HCT116 (cell line): ENCODE measurements at regions not wholly inside any gene's neighbourhood (a gene's known extent, or its start where the extent isn't known, plus 50 kb on each side); places are given as distances from the start of the nearest gene placed in this dataset.

Experiments used
- ATAC-seq: fragments of 200-7000 bp; cut with Tn5 transposase; 2 replicates; pipeline ENCODE4 v1.9.1; 2020; ENCODE audit warnings: mild to moderate bottlenecking, moderate library complexity
- BruUV-seq: library from RNA; stranded (reverse); fragments of 400-500 nt; replicated peaks from 2 replicates; lab custom pipeline; 2021; lab: Mats Ljungman, UMichigan
- CTCF ChIA-PET: fragments of 300-600 bp; sonication (Branson Sonifier 250); formaldehyde crosslinking; loops from one replicate; lab custom pipeline; 2021; ENCODE audit warnings: antibody characterized with exemption; lab: Charles Lee
- POLR2A ChIA-PET: fragments of 300-600, 350-600 bp; sonication (Branson Sonifier 250); formaldehyde crosslinking; loops from one replicate; lab custom pipeline; 2021; ENCODE audit warnings: antibody characterized with exemption; lab: Charles Lee
- RAD21 ChIA-PET, 2 experiments: fragments of 300-600 bp; sonication (Branson Sonifier 250); formaldehyde crosslinking; loops; one replicate each; lab custom pipeline; 2023; ENCODE audit warnings: low total read pairs in 2 of 2; ENCODE audit not compliant: uncharacterized antibody in 2 of 2, unreplicated experiment in 2 of 2, low non-redundant PET in 1 of 2; lab: Charles Lee
- DNase-seq: peaks from one replicate; pipeline ENCODE4 v3.0.0-alpha.2; 2010; ENCODE audit warnings: low read depth, low spot score
- H2AFZ ChIP-seq: fragments of 200-600 bp; shearing (Covaris generic), sonication (generic); 2 replicates; pipeline ENCODE4 v1.6.1; 2017; ENCODE audit warnings: low read depth, mixed run types, mixed read lengths, antibody characterized with exemption, low read length; ENCODE audit not compliant: poor library complexity, severe bottlenecking
- H3K27ac ChIP-seq: 2 replicates; pipeline ENCODE4 v1.5.1; 2012; ENCODE audit warnings: low read depth, low read length
- H3K27me3 ChIP-seq: fragments of 200-600 bp; sonication (generic); 2 replicates; pipeline ENCODE4 v1.6.1; 2016; ENCODE audit warnings: mixed run types, low read length, mixed read lengths; ENCODE audit not compliant: insufficient read depth
- H3K36me3 ChIP-seq, 2 experiments: fragments of 200-500 bp in 1 of 2; fragments of 200-600 bp in 1 of 2; sonication (Bioruptor generic) in 1 of 2; sonication (generic) in 1 of 2; 2 replicates each; pipeline versions ENCODE4 v1.5.1 to v1.6.1; 2014 to 2016; ENCODE audit warnings: low read length in 2 of 2, inconsistent platforms in 1 of 2, mixed read lengths in 1 of 2, mixed run types in 1 of 2; ENCODE audit not compliant: insufficient read depth in 2 of 2, control insufficient read depth in 1 of 2
- H3K4me1 ChIP-seq, 2 experiments: fragments of 200-600 bp in 1 of 2; sonication (generic) in 1 of 2; 2 replicates each; pipeline versions ENCODE4 v1.5.1 to v1.6.1; 2012 to 2017; ENCODE audit warnings: low read length in 2 of 2, inconsistent platforms in 1 of 2, mild to moderate bottlenecking in 1 of 2, mixed read lengths in 1 of 2, mixed run types in 1 of 2, moderate library complexity in 1 of 2; ENCODE audit not compliant: insufficient read depth in 2 of 2, control insufficient read depth in 1 of 2
- H3K4me2 ChIP-seq: fragments of 200-600 bp; sonication (generic); 2 replicates; pipeline ENCODE4 v1.6.1; 2017; ENCODE audit warnings: mixed run types, low read length, mixed read lengths
- H3K4me3 ChIP-seq, 2 experiments: fragments of 200-600 bp in 1 of 2; sonication (generic) in 1 of 2; replicated peaks in 1 of 2; 2 replicates each; pipeline ENCODE4 v1.5.1; 2011 to 2016; ENCODE audit warnings: low read length in 2 of 2, control low read depth in 1 of 2, low read depth in 1 of 2, mild to moderate bottlenecking in 1 of 2, mixed read lengths in 1 of 2, mixed run types in 1 of 2
- H3K79me2 ChIP-seq: fragments of 200-600 bp; sonication (generic); 2 replicates; pipeline ENCODE4 v1.6.1; 2017; ENCODE audit warnings: mild to moderate bottlenecking, mixed run types, low read length, moderate library complexity, mixed read lengths; ENCODE audit not compliant: insufficient read depth
- H3K9ac ChIP-seq: fragments of 200-600 bp; sonication (generic); 2 replicates; pipeline ENCODE4 v1.6.1; 2016; ENCODE audit warnings: low read length, mixed read lengths
- H3K9me2 ChIP-seq: fragments of 200-600 bp; sonication (generic), shearing (Covaris generic); 2 replicates; pipeline ENCODE4 v1.6.1; 2017; ENCODE audit warnings: mixed run types, mild to moderate bottlenecking, moderate library complexity; ENCODE audit not compliant: insufficient read depth
- H3K9me3 ChIP-seq, 2 experiments: fragments of 200-500 bp in 1 of 2; fragments of 200-600 bp in 1 of 2; sonication (Bioruptor generic) in 1 of 2; sonication (generic) in 1 of 2; 2 replicates each; pipeline ENCODE4 v1.6.1; 2014 to 2017; ENCODE audit warnings: low read length in 2 of 2, mixed read lengths in 2 of 2, inconsistent platforms in 1 of 2, low read depth in 1 of 2, mild to moderate bottlenecking in 1 of 2, mixed run types in 1 of 2, moderate library complexity in 1 of 2; ENCODE audit not compliant: control insufficient read depth in 1 of 2, insufficient read depth in 1 of 2
- H4K20me1 ChIP-seq: fragments of 200-600 bp; sonication (generic), shearing (Covaris generic); 2 replicates; pipeline ENCODE4 v1.6.1; 2017; ENCODE audit warnings: mixed run types, mild to moderate bottlenecking, moderate library complexity; ENCODE audit not compliant: insufficient read depth
- CTCF ChIP-seq, 3 experiments: fragments of 200-600 bp in 1 of 3; sonication (generic) in 1 of 3; IDR thresholded peaks in 2 of 3; conservative IDR thresholded peaks in 1 of 3; 2 replicates each; pipeline ENCODE4 v1.5.1; 2012 to 2017; ENCODE audit warnings: low read depth in 2 of 3, low read length in 2 of 3, antibody characterized with exemption in 1 of 3, borderline replicate concordance in 1 of 3, control low read depth in 1 of 3, mild to moderate bottlenecking in 1 of 3, mixed read lengths in 1 of 3, mixed run types in 1 of 3, moderate library complexity in 1 of 3; ENCODE audit not compliant: insufficient read depth in 1 of 3
- ELF1 ChIP-seq: IDR thresholded peaks from 2 replicates; pipeline ENCODE4 v1.6.1; 2012; ENCODE audit warnings: low read depth, borderline replicate concordance
- EZH2 ChIP-seq: fragments of 200-600 bp; sonication (generic); IDR thresholded peaks from 2 replicates; pipeline ENCODE4 v1.6.1; 2017; ENCODE audit warnings: antibody characterized with exemption, mixed run types
- FOSL1 ChIP-seq: IDR thresholded peaks from 2 replicates; pipeline ENCODE4 v1.6.1; 2012; ENCODE audit warnings: low read depth
- JUND ChIP-seq: IDR thresholded peaks from 2 replicates; pipeline ENCODE4 v1.6.1; 2012
- MAX ChIP-seq: IDR thresholded peaks from 2 replicates; pipeline ENCODE4 v1.6.1; 2012
- RAD21 ChIP-seq: IDR thresholded peaks from 2 replicates; pipeline ENCODE4 v1.6.1; 2012; ENCODE audit warnings: low read depth, mild to moderate bottlenecking
- intact Hi-C: fragments of 100-400 bp; cut with micrococcal nuclease; formaldehyde crosslinking; loops from 2 replicates; pipeline ENCODE4 v1.10.0; 2022

DNA sequence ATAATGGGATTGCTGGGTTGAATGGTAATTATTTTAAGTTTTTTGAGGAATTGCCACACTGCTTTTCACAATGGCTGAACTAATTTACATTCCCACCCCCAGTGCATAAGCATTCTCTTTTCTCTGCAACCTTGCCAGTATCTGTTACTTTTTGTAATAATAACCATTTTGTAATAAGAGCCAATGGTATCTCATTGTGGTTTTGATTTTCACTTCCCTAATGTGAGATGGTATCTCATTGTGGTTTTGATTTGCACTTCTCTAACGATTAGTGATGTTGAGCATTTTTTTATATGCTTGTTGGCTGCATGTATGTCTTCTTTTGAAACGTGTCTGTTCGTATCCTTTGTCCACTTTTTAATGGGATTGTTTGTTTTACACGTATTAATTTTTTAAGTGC, 213.1 kb upstream of the HDX start:
- ChIA-PET RAD21 (no interaction called here), POLR2A (no interaction called here), CTCF (no interaction called here)
- TF ChIP-seq JUND (no peak), CTCF (IDR thresholded peaks at IDR 0.05 in 2 of 3, conservative IDR thresholded peaks at IDR 0.05 in 1 of 3; ENCODE audit: borderline replicate concordance in 1 of 3, insufficient read depth in 1 of 3, low read depth in 2 of 3, low read length in 2 of 3) (no peak), RAD21 (no peak), ELF1 (no peak)
- no peaks in the 10 kb centered on the region for H3K79me2 ChIP-seq
- DNase-seq (no peak), ATAC-seq (no peak)
- H3K4me3 ChIP-seq = no peak overlapping the region
- H4K20me1 ChIP-seq = no peaks in the 10 kb centered on the region
- no peaks in the 10 kb centered on the region for H3K4me1 ChIP-seq
- H3K27me3 ChIP-seq = no peaks in the 10 kb centered on the region
- no peak overlapping the region for H3K27ac ChIP-seq
- H3K4me2 ChIP-seq = no peak overlapping the region
- H3K9me2 ChIP-seq = no peaks in the 10 kb centered on the region
- H3K9ac ChIP-seq = no peak overlapping the region
- no peaks in the 10 kb centered on the region for H3K9me3 ChIP-seq
- H2AFZ ChIP-seq = no peak overlapping the region
- BruUV-seq = no TSS peak
- intact Hi-C loops = no loop called here
- H3K36me3 ChIP-seq = no peaks in the 10 kb centered on the region

GRCh38 chrX:84717343-84717742, 215.1 kb upstream of the HDX start:
- Histone ChIP-seq H3K4me3 (no peak overlapping the region), H4K20me1 (no peaks in the 10 kb centered on the region), H3K9me2 (no peaks in the 10 kb centered on the region), H3K9me3 (no peaks in the 10 kb centered on the region), H3K27me3 (no peaks in the 10 kb centered on the region), H3K4me1 (no peaks in the 10 kb centered on the region), H3K27ac (no peak overlapping the region)
- no TSS peak for BruUV-seq
- ChIA-PET POLR2A (no interaction called here), RAD21 (no interaction called here)
- intact Hi-C loops = no loop called here
- TF ChIP-seq EZH2 (no peak), MAX (no peak), FOSL1 (no peak)
- TF ChIP-seq, all 23 proteins: peak for 0
- no peak overlapping the region for H3K9ac ChIP-seq
- no peak for DNase-seq
- H3K4me2 ChIP-seq = no peak overlapping the region
- CTCF ChIA-PET = no interaction called here
- no peaks in the 10 kb centered on the region for H3K36me3 ChIP-seq
- H2AFZ ChIP-seq = no peak overlapping the region
- H3K79me2 ChIP-seq = no peaks in the 10 kb centered on the region
- no peak for ATAC-seq
